ENCODE measurements at regions not wholly inside any gene's neighbourhood (a gene's known extent, or its start where the extent isn't known, plus 50 kb on each side); places are given as distances from the start of the nearest gene placed in this dataset.

DNA sequence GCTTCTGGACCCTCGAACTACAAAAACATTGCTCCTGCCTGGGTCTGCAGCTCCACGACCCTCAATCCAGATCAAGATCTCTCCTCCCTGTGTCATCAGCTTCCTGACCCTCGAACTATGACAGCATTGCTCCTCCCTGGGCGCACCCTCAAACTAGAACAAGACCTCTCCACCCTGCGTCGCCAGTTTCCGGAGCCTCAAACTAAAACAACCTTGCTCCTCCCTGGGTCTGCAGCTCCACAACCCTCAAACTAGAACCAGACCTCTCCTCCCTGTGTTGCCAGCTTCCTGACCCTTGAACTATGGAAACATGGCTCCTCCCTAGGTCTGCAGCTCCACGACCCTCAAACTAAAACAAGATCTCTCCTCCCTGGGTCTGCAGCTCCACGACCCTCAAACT lies 339.7 kb upstream of the SULF2 start (continued):
- TF ChIP-seq, protein P1, sequence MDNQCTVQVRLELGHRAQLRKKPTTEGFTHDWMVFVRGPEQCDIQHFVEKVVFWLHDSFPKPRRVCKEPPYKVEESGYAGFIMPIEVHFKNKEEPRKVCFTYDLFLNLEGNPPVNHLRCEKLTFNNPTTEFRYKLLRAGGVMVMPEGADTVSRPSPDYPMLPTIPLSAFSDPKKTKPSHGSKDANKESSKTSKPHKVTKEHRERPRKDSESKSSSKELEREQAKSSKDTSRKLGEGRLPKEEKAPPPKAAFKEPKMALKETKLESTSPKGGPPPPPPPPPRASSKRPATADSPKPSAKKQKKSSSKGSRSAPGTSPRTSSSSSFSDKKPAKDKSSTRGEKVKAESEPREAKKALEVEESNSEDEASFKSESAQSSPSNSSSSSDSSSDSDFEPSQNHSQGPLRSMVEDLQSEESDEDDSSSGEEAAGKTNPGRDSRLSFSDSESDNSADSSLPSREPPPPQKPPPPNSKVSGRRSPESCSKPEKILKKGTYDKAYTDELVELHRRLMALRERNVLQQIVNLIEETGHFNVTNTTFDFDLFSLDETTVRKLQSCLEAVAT (IDR thresholded peaks at IDR 0.05), result no peak

DNA sequence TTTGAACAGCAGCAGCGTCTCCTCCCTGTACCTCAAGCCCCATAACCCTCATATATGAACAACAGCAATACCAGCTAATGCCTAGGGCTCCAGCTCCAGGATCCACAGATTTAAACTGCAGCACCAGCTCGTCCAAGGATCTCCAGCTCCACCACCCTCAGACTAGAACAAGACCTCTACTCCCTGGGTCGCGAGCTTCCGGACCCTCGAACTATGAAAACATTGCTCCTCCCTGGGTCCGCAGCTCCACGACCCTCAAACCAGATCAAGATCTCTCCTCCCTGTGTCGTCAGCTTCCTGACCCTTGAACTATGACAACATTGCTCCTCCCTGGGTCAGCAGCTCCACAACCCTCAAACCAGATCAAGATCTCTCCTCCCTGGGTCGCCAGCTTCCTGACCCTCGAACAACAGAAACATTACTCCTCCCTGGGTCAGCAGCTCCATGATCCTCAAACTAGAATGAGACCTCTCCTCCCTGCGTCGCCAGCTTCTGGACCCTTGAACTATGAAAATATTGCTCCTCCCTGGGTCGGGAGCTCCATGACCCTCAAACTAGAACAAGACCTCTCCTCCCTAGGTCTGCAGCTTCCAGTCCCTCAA lies 339.0 kb upstream of the SULF2 start:
- H3K27me3 ChIP-seq (replicated peaks in 1 of 2; ENCODE audit: control insufficient read depth in 2 of 2, insufficient read depth in 2 of 2, low read length in 1 of 2), result peaks cover 2 to 3% of the 10 kb centered on the region in 2 experiments; a peak in 3 of 4 replicates
- no TSS peak for BruUV-seq (replicated peaks)
- no peaks in the 10 kb centered on the region for H3K4me1 ChIP-seq (ENCODE audit: control insufficient read depth, insufficient read depth, low read length)
- H3K9ac ChIP-seq (ENCODE audit: control insufficient read depth, insufficient read depth, low read length), result no peak overlapping the region
- POLR2A ChIA-PET, result no interaction called here
- no peak for TF ChIP-seq HCFC1 (IDR thresholded peaks at IDR 0.05; ENCODE audit: low read length)
- TF ChIP-seq, protein P2, sequence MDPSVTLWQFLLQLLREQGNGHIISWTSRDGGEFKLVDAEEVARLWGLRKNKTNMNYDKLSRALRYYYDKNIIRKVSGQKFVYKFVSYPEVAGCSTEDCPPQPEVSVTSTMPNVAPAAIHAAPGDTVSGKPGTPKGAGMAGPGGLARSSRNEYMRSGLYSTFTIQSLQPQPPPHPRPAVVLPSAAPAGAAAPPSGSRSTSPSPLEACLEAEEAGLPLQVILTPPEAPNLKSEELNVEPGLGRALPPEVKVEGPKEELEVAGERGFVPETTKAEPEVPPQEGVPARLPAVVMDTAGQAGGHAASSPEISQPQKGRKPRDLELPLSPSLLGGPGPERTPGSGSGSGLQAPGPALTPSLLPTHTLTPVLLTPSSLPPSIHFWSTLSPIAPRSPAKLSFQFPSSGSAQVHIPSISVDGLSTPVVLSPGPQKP (IDR thresholded peaks at IDR 0.05; ENCODE audit: low read depth, low read length), result no peak
- TF ChIP-seq CBX3 (IDR thresholded peaks at IDR 0.05; ENCODE audit: borderline replicate concordance, low read depth), result no peak
- TF ChIP-seq PML (IDR thresholded peaks at IDR 0.05; ENCODE audit: low read length), result no peak
- TF ChIP-seq BCL11A (IDR thresholded peaks at IDR 0.05; ENCODE audit: low read depth, low read length), result no peak
- no peak for TF ChIP-seq HDAC2 (IDR thresholded peaks at IDR 0.05)
- no peak for TF ChIP-seq HDGF (IDR thresholded peaks at IDR 0.05)
- no peak for TF ChIP-seq MEF2B (IDR thresholded peaks at IDR 0.05; ENCODE audit: partially characterized antibody, poor library complexity, severe bottlenecking)
- TF ChIP-seq, protein P3, sequence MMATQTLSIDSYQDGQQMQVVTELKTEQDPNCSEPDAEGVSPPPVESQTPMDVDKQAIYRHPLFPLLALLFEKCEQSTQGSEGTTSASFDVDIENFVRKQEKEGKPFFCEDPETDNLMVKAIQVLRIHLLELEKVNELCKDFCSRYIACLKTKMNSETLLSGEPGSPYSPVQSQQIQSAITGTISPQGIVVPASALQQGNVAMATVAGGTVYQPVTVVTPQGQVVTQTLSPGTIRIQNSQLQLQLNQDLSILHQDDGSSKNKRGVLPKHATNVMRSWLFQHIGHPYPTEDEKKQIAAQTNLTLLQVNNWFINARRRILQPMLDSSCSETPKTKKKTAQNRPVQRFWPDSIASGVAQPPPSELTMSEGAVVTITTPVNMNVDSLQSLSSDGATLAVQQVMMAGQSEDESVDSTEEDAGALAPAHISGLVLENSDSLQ (IDR thresholded peaks at IDR 0.05), result no peak
- CTCF ChIA-PET, result no interaction called here
- 24% methylated on average over 14 of the region's 14 CpGs for WGBS (ENCODE audit: insufficient coverage, insufficient replicate concordance, low lambda C conversion rate, missing lambda C conversion rate)
- in situ Hi-C loops (cut with MboI) (no loop called here), intact Hi-C loops (cut with micrococcal nuclease; ENCODE audit: unreplicated experiment) (no loop called here)
- DNase-seq (ENCODE audit: low read depth, low spot score) (no peak), ATAC-seq (no peak), FAIRE-seq (no peak)
- no peak overlapping the region for H3K4me2 ChIP-seq (ENCODE audit: control insufficient read depth, insufficient read depth)
- no peaks in the 10 kb centered on the region for H3K9me3 ChIP-seq (replicated peaks; ENCODE audit: control insufficient read depth, insufficient read depth, low read length)
- H3K4me3 ChIP-seq, result no peak overlapping the region
- SMC1A ChIA-PET (ENCODE audit: uncharacterized antibody, unreplicated experiment), result no interaction called here
- no peaks in the 10 kb centered on the region for H3K79me2 ChIP-seq (ENCODE audit: control insufficient read depth, insufficient read depth, low read length)
- RAD21 ChIA-PET (ENCODE audit: unreplicated experiment), result interaction anchor here (2.0 kb wide), 1 partner anchor 496 kb away, joined by 6 read pairs; no protein-coding TSS in a partner anchor
- H4K20me1 ChIP-seq (ENCODE audit: control insufficient read depth, insufficient read depth), result no peaks in the 10 kb centered on the region
- no peaks in the 10 kb centered on the region for H3K36me3 ChIP-seq (ENCODE audit: control insufficient read depth in 2 of 2, insufficient read depth in 2 of 2, low read length in 1 of 2)
- no peak overlapping the region for H2AFZ ChIP-seq (ENCODE audit: control insufficient read depth, low read depth, low read length)
- no peak overlapping the region for H3K27ac ChIP-seq (ENCODE audit: control insufficient read depth, insufficient read depth)
